Neural crest cell (in vitro differentiated cells): ENCODE measurements at regions not wholly inside any gene's neighbourhood (a gene's known extent, or its start where the extent isn't known, plus 50 kb on each side); places are given as distances from the start of the nearest gene placed in this dataset.

ENCODE experiments used
- DNase-seq: peaks from one replicate; pipeline ENCODE4 v3.0.0; 2021; ENCODE audit warnings: low read depth, mixed read lengths, low spot score
- H3K27ac Mint-ChIP-seq: one replicate; pipeline ENCODE4 v1.8.0; 2021; ENCODE audit warnings: mild to moderate bottlenecking, mixed read lengths; ENCODE audit not compliant: unreplicated experiment
- H3K27me3 Mint-ChIP-seq: 2 replicates; pipeline ENCODE4 v1.8.0; 2021; ENCODE audit warnings: low read depth, mild to moderate bottlenecking, mixed read lengths
- H3K36me3 Mint-ChIP-seq: 2 replicates; pipeline ENCODE4 v1.8.0; 2021; ENCODE audit warnings: low read depth, mild to moderate bottlenecking, mixed read lengths
- H3K4me1 Mint-ChIP-seq: 2 replicates; pipeline ENCODE4 v1.8.0; 2021; ENCODE audit warnings: mixed read lengths
- H3K4me3 Mint-ChIP-seq: one replicate; pipeline ENCODE4 v1.8.0; 2021; ENCODE audit warnings: mild to moderate bottlenecking, mixed read lengths
- H3K9me3 Mint-ChIP-seq: 2 replicates; pipeline ENCODE4 v1.8.0; 2021; ENCODE audit warnings: mixed read lengths
- CTCF ChIP-seq: fragments of 200-600 bp; sonication (generic); conservative IDR thresholded peaks from 2 replicates; pipeline ENCODE4 v1.5.0; 2021; ENCODE audit warnings: antibody characterized with exemption, mild to moderate bottlenecking

- Mint-ChIP-seq H3K27me3 (peaks cover 9% of the 10 kb centered on the region), H3K4me3 (no peak overlapping the region), H3K36me3 (no peaks in the 10 kb centered on the region), H3K27ac (no peak overlapping the region), H3K4me1 (peaks cover 19% of the 10 kb centered on the region), H3K9me3 (no peaks in the 10 kb centered on the region)
- no peak for TF ChIP-seq CTCF
- no peak for DNase-seq
Measured at GRCh38 chr17:45664921-45665320, 119.2 kb upstream of the CRHR1 start.

DNA sequence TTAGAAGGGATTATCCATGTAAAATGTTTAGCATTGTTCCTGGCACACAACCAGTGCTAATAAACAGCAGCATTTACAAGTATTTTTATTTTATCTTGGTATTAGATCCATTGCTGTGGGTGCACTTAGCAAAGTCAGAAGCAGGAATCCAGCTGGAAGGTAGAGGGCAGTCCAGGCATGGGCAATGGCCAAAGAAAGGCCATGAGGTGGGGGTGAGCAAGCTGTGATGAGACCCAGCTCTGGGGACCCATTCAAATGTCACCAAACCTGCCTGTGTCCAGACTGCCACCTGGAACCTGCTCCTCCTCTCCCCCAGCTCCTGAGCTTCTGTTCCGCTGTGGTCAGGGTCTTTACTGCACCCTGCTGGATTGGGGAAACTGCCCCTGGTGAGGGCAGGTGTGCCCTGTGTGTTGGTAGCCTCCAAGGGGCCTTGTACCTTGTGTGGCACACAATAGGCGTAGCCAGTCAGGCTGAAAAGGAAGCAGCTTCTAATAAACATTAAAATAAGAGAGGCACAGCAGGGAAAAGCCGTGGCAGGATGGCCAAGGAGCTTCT lies 118.0 kb upstream of the CRHR1 start:
- no peak overlapping the region for H3K4me3 Mint-ChIP-seq
- H3K36me3 Mint-ChIP-seq: no peaks in the 10 kb centered on the region
- peaks cover 19% of the 10 kb centered on the region for H3K4me1 Mint-ChIP-seq
- no peak overlapping the region for H3K27ac Mint-ChIP-seq
- TF ChIP-seq CTCF: no peak
- DNase-seq: no peak
- H3K27me3 Mint-ChIP-seq: peaks cover 8% of the 10 kb centered on the region
- H3K9me3 Mint-ChIP-seq: no peaks in the 10 kb centered on the region

- H3K36me3 Mint-ChIP-seq: no peaks in the 10 kb centered on the region
- no peak for DNase-seq
- no peaks in the 10 kb centered on the region for H3K9me3 Mint-ChIP-seq
- peaks cover 4% of the 10 kb centered on the region for H3K27me3 Mint-ChIP-seq
- peaks cover 19% of the 10 kb centered on the region for H3K4me1 Mint-ChIP-seq
- TF ChIP-seq CTCF: no peak
- no peak overlapping the region for H3K4me3 Mint-ChIP-seq
- H3K27ac Mint-ChIP-seq: no peak overlapping the region
Measured at GRCh38 chr17:45666641-45667040, 117.5 kb upstream of the CRHR1 start.

GRCh38 chr17:45667591-45668171 lies 116.4 kb upstream of the CRHR1 start:
- Mint-ChIP-seq H3K36me3 (no peaks in the 10 kb centered on the region), H3K27me3 (peaks cover 2% of the 10 kb centered on the region), H3K4me3 (no peak overlapping the region), H3K4me1 (peaks cover 19% of the 10 kb centered on the region), H3K27ac (no peak overlapping the region), H3K9me3 (no peaks in the 10 kb centered on the region)
- TF ChIP-seq CTCF: no peak
- no peak for DNase-seq

GRCh38 chr17:45668316-45668715 lies 115.8 kb upstream of the CRHR1 start:
- Mint-ChIP-seq H3K36me3 (no peaks in the 10 kb centered on the region), H3K4me1 (peaks cover 19% of the 10 kb centered on the region)

More at GRCh38 chr17:45668316-45668715, 115.8 kb upstream of the CRHR1 start:
- no peak overlapping the region for H3K4me3 Mint-ChIP-seq
- DNase-seq: no peak
- no peak for TF ChIP-seq CTCF
- no peaks in the 10 kb centered on the region for H3K27me3 Mint-ChIP-seq
- H3K27ac Mint-ChIP-seq: no peak overlapping the region
- H3K9me3 Mint-ChIP-seq: no peaks in the 10 kb centered on the region
